ENCODE measurements at regions not wholly inside any gene's neighbourhood (a gene's known extent, or its start where the extent isn't known, plus 50 kb on each side); places are given as distances from the start of the nearest gene placed in this dataset.

GRCh38 chr6:16854986-16855385 lies 93.7 kb upstream of the ATXN1 start:
- DNase-seq (ENCODE audit: low read depth in 3 of 3), result no peak

DNA sequence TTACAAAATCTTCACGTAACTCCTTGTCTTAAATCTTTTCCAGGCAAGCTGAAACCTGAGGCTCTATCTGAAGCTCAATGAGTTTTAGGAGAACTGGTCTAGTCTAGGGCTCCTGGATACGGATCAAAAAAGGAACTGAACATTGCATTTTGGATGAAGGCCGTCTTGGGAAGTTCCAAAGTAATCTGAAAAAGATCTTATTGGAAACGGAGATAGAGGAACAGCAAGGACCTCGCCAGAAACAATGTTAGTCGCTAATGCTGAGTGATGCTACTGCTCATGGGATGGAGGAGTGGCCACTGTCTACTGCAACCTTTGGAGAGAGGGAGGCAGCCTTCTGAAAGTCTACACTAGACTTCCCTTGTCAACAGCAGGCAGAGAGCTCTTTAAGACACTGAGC lies 91.4 kb upstream of the ATXN1 start:
- no peak for DNase-seq (ENCODE audit: low read depth in 3 of 3)

DNA sequence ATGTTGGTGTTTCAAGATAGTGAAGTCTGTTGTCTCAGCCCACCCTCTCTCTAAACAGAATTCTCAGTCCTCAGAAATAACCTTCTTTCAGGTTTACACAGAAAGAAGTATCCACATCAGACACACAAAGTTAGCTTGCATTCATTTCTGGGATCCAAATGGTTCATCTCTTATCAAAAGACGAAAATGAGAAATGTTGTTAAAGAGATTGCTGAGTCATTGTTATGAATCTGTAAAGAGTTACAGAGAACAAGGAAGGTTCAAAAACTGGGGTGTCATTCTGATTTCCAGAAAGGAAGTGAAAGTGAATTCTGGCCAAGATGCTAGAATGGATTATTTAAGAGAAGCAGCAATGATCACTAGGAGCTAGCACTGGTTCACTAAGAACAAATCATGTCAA lies 90.5 kb upstream of the ATXN1 start:
- DNase-seq (ENCODE audit: low read depth in 3 of 3), result no peak

DNA sequence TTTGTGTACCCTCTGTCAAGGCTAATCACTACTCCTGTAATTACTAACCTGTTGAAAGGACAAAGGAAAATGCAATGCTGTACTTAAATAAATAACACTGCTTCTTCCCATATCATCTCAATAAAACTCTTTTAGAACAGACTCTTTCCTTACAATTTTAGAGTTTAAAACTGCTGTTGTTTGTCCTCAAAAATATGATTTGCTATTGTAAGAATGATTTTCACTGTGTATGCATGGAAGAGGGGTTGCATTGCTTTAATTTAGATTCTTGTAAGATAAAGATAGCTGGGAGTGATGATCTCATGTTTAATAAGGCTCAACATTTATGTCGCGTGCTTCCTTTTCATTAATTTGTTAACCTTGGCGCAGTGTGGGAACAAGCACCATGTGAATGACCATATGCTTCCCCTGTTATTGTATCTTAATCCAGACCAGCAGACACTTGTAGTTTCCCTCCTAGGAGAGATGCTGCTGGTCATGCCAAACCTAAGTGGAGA lies 89.8 kb upstream of the ATXN1 start:
- DNase-seq (ENCODE audit: low read depth in 3 of 3), result no peak

DNA sequence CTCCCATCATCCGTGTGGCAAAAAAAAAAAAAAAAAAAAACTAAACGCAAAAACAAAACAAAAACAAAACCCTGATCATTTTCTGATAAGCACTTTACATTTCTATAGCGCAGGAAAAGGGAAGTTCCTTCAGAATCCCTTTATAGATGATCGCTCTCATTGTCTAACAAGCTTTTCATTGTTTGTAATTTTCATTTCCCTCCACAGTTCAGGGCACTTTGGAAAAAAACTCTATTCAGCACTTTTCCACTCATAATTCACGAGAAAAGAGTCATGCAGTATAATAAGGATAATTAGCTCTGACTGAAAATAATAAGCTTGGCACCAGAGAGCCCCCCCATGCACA lies 89.4 kb upstream of the ATXN1 start:
- DNase-seq (ENCODE audit: low read depth in 3 of 3), result no peak

GRCh38 chr6:16849988-16850680 lies 88.9 kb upstream of the ATXN1 start:
- DNase-seq (ENCODE audit: low read depth in 3 of 3), result no peak

DNA sequence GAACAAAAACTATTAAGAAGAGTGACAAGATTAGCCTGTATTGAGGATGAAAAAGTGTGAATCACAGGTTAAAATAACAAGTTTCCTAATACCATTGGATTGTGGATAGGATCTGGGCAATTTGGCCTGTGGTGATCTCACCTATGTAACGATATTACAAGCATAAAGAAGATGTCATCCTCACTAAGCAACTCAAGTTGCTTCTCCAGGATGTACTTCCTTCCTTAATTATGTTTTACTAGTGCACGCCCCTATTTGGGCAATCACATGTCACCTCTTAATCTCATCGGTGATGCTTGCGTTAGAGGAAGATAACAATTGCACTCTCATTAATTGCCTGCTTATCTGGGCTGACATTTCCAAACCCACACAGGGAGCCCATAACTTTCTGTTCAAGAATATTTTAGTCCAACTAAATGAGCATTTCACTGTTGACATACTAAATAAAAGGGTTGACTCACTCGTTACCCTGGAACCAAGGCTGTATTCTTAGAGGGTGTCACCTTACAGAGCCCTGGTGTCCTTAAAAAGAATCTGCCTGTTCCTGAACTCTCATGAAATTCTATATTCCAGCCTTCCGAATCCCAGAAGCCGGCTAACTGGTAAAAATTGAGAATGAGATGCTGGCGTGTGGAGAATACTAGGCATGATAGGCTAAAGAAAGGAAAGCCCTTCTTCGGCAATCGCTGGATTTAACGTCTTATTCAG lies 88.2 kb upstream of the ATXN1 start:
- no peak for DNase-seq (ENCODE audit: low read depth in 3 of 3)

- DNase-seq (ENCODE audit: low read depth in 3 of 3), result no peak
These were observed 85.1 kb upstream of the ATXN1 start for GRCh38 chr6:16846399-16846778.

DNA sequence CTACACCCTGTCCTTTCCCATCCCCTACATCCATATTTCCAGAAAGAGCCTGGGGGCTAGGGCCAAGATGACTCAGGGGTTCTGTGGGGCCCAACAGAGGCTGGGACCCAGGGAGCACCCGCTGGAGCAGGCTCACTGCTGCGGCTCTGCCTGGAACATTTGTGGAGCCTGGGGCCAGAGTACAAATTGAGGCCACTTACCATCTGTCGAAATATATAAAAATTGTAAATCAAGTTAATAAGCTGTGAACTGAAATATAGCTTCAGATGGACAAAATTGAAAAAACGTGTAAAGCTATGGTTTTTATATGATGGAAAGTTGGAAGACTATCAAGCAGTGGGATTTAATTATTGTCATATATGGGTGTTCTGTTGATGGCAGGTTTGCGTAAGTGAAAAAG lies 82.9 kb upstream of the ATXN1 start:
- no peak for DNase-seq (ENCODE audit: low read depth in 3 of 3)

DNA sequence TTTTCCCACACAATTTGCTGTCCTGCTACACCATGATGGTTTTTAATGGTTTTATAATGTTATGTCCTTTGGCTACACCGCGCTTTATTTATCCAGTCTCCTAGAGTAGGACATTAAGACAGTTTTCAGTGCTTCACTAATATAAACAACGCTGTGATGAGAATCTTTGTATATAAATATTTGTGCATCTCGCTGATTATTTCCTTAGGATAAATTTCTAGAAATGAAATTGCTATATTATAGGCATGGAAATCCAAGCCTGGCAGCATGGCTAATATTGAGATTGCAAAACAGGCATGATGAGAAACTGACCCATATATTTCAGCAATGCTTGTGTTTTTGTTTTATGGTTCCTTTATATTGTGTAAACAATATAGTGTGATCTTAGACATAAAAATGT lies 81.4 kb upstream of the ATXN1 start:
- DNase-seq (ENCODE audit: low read depth in 3 of 3), result no peak

DNA sequence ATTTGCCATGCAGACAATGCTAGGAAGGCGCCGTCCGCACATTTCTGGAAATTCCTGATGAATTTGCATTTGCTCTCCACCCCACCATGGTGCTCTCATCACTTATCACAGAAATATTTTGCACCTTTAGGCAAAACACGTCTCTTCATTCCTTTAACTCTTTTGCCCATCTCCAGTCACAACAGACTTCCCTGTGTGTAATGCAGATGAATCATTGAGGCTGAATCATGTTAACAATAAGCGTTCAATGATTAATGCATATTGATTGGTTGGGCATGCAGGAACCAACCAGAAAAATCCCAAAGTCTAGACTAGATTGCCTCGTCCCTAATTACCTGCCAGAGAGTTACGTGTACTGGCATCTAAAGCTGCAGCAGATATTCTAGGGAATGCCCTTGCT lies 80.0 kb upstream of the ATXN1 start:
- no peak for DNase-seq (ENCODE audit: low read depth in 3 of 3)

- DNase-seq (ENCODE audit: low read depth in 3 of 3), result no peak
These were observed 79.5 kb upstream of the ATXN1 start for GRCh38 chr6:16840725-16841124.

DNA sequence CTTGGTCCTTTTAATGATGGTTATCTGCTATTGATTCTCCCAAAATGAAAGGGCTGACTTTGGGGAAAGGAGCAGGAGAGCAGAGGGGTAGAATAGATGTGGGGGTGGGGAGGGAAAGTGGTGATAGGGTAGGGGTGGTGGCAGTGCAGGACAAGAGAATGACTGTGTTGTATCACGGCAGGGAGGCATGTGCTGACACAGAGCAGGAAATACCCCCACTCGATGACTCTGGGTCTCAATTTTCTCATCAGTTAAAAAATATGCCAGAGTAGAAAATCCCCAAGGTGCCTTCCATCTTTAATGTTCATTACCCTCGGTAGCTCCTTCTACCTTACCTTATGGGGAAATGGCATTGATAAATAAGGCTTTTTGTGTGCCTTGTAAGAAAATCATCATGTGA lies 79.0 kb upstream of the ATXN1 start:
- no peak for DNase-seq (ENCODE audit: low read depth in 3 of 3)

GRCh38 chr6:16839631-16840179 lies 78.4 kb upstream of the ATXN1 start:
- DNase-seq (ENCODE audit: low read depth in 3 of 3), result no peak

- DNase-seq (ENCODE audit: low read depth in 3 of 3), result no peak
These were observed 76.1 kb upstream of the ATXN1 start for GRCh38 chr6:16837217-16837972.

DNA sequence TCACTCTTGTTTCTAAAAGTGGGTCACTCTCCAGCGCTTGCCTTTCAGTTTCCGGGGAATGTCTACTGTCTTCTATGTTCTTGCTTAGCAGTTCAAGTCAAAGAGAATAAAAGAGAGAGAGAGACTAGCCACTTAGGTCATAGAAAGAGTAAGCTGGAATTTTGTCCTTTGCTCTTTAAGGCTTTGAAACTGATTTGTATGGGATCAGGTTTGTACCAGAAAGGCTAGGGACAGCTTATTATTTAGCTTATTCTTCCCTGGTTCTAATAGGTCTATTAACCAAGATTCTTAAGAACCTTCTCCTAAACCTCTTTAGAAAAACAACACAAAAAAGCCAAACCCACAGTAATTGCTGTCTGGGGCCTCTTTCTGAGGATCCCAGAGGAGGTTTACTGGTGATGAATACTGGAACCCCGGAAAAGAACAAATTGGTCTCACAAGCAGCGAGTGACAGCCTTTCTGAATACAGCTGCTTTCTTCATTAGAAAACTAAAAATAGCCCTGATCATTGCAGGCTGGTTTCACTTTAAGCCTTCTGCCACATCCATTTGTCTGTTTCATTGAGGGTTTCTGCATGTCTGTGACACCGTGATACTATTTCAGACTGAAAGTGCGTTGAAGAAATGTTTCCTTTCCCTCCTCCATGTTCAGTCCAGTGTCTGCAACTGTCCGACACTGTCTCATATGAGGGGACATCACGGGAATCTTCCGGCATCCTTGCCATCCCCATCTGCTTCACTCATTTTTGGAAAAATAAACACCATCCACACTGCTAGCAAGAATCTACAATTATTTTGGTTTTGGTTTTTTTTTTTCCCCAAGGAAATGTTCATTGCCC lies 75.1 kb upstream of the ATXN1 start:
- DNase-seq (ENCODE audit: low read depth in 3 of 3), result no peak

GRCh38 chr6:16834242-16834641 lies 73.0 kb upstream of the ATXN1 start:
- no peak for DNase-seq (ENCODE audit: low read depth in 3 of 3)

DNA sequence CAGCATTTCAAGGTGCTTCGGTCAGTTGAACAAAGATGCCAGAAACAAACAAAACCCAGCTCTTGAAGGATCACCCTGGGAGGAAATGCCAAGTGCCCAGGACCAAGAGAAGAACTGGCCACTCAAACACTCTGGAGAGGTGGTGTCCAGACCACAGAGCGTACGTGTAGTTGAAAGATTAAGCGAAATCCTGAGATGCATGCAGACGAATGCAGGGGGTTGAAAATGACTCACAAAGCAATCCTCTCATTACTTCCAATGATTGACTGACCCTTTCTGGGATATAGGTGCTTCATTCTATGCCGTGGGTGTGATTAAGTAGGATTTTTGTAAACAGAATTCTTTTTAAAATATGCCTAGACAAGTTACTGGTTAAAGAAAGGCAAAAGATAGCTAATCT lies 71.5 kb upstream of the ATXN1 start:
- DNase-seq (ENCODE audit: low read depth in 3 of 3), result no peak

DNA sequence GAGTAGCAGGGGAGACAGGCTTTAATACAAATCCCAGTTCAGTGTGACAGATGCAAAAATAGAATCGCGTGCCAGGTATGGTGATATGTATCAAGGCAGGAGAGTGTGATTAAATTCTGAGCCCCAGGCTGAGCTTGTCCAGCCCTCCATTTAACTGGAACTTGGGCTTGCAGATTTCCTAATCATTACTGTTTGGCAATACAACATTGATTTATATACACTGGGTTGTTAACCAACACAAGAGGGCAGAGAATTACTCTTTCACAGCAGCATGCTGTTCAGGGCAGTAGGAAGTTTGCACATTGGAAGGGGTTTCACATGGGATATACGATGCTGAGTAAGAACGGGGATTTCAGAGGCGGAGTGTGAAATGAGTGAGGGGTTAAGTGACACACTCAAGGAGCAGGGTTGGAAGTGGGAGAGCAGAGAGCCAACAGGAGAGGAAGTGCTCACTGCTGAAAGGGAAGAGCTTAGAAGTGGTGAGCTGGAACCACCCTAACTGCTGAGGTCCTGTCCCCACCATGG lies 70.8 kb upstream of the ATXN1 start:
- DNase-seq (ENCODE audit: low read depth in 3 of 3), result no peak

GRCh38 chr6:16831136-16831535 lies 69.9 kb upstream of the ATXN1 start:
- no peak for DNase-seq (ENCODE audit: low read depth in 3 of 3)

DNA sequence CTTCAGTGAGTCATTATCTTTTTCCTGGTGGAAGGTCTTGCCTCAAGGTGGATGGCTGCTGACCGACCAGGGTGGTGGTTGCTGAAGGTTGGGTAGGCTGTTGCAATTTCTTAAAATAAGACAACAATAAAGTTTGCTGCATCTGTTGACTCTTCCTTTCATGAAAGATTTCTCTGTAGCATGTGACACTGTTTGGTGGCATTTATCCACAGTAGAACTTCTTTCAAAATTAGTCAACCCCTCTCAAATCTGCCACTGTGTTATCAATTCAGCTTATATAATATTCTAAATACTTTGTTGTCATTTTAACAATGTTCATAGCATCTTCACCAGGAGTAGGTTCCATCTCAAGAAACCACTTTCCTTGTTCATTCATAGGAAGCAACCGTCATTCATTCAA lies 66.8 kb upstream of the ATXN1 start:
- no peak for DNase-seq (ENCODE audit: low read depth in 3 of 3)

GRCh38 chr6:16827627-16828026 lies 66.4 kb upstream of the ATXN1 start:
- no peak for DNase-seq (ENCODE audit: low read depth in 3 of 3)
